SU-DHL-6 (cell line): ENCODE measurements at regions not wholly inside any gene's neighbourhood (a gene's known extent, or its start where the extent isn't known, plus 50 kb on each side); places are given as distances from the start of the nearest gene placed in this dataset.

Experiments used
- H2AFZ ChIP-seq: fragments of 200-600 bp; sonication (generic); 2 replicates; pipeline ENCODE4 v1.6.1; 2014; ENCODE audit warnings: low read depth, mild to moderate bottlenecking, moderate library complexity, mixed read lengths, antibody characterized with exemption, low read length; ENCODE audit not compliant: severe bottlenecking
- H3F3A ChIP-seq: fragments of 200-600 bp; shearing (Covaris generic); 2 replicates; pipeline ENCODE4 v1.6.0; 2016; ENCODE audit warnings: antibody characterized with exemption, mild to moderate bottlenecking; ENCODE audit not compliant: insufficient read depth
- H3K27ac ChIP-seq: fragments of 200-600 bp; sonication (generic); 2 replicates; pipeline ENCODE4 v1.5.1; 2016; ENCODE audit warnings: low read depth, mild to moderate bottlenecking, low read length, moderate library complexity, mixed read lengths
- H3K27me3 ChIP-seq: fragments of 200-600 bp; sonication (generic), shearing (Covaris generic); 2 replicates; pipeline ENCODE4 v1.6.0; 2014; ENCODE audit warnings: mild to moderate bottlenecking, low read length
- H3K36me3 ChIP-seq: fragments of 200-600 bp; sonication (generic); 2 replicates; pipeline ENCODE4 v1.6.1; 2014; ENCODE audit warnings: mild to moderate bottlenecking, low read length, mixed read lengths
- H3K4me2 ChIP-seq: fragments of 300-600, 200-600 bp; shearing (Covaris generic), sonication (generic); 2 replicates; pipeline ENCODE4 v1.6.0; 2014; ENCODE audit warnings: low read length, low read depth, mild to moderate bottlenecking; ENCODE audit not compliant: poor library complexity, severe bottlenecking
- H3K4me3 ChIP-seq: fragments of 200-600 bp; sonication (generic); 2 replicates; pipeline ENCODE4 v1.5.1; 2014; ENCODE audit warnings: antibody characterized with exemption, low read length, mild to moderate bottlenecking, mixed read lengths; ENCODE audit not compliant: insufficient read depth, poor library complexity, severe bottlenecking
- H3K79me2 ChIP-seq: fragments of 200-600 bp; sonication (generic); 2 replicates; pipeline ENCODE4 v1.6.1; 2014; ENCODE audit warnings: mild to moderate bottlenecking, low read length, moderate library complexity; ENCODE audit not compliant: insufficient read depth
- H3K9ac ChIP-seq: fragments of 200-600 bp; sonication (generic); 2 replicates; pipeline ENCODE4 v1.7.0; 2014; ENCODE audit warnings: mild to moderate bottlenecking, low read length
- H3K9me2 ChIP-seq: fragments of 200-600 bp; sonication (generic); replicated peaks from 2 replicates; pipeline ENCODE4 v1.6.1; 2014; ENCODE audit warnings: low read length; ENCODE audit not compliant: insufficient read depth
- H3K9me3 ChIP-seq: fragments of 200-600 bp; sonication (generic); 2 replicates; pipeline ENCODE4 v1.6.1; 2014; ENCODE audit warnings: low read length, mixed read lengths; ENCODE audit not compliant: insufficient read depth
- H4K20me1 ChIP-seq: fragments of 200-600 bp; sonication (generic); 2 replicates; pipeline ENCODE4 v1.6.1; 2014; ENCODE audit warnings: low read depth, mild to moderate bottlenecking, antibody characterized with exemption, low read length, moderate library complexity, mixed read lengths
- CTCF ChIP-seq: fragments of 200-600 bp; sonication (generic); IDR thresholded peaks from one replicate; pipeline ENCODE4 v1.5.1; 2017; ENCODE audit warnings: antibody characterized with exemption, mild to moderate bottlenecking, low read length, moderate library complexity; ENCODE audit not compliant: insufficient read depth, poor library complexity, severe bottlenecking
- EZH2phosphoT487 ChIP-seq: fragments of 200-600 bp; sonication (generic), shearing (Covaris generic); conservative IDR thresholded peaks from 2 replicates; pipeline ENCODE4 v1.6.1; 2018; ENCODE audit warnings: mild to moderate bottlenecking, antibody characterized with exemption, low read length, moderate library complexity, mixed read lengths

GRCh38 chr10:130928306-130928705, 383.2 kb downstream of the TCERG1L start:
- Histone ChIP-seq H3K9me3 (peaks cover 20% of the 10 kb centered on the region; the same call in 1 of the 2 replicates), H3K4me2 (no peak overlapping the region), H3K79me2 (no peaks in the 10 kb centered on the region), H3K27me3 (no peaks in the 10 kb centered on the region), H3F3A (no peaks in the 10 kb centered on the region), H2AFZ (no peak overlapping the region), H3K9ac (no peak overlapping the region), H4K20me1 (no peaks in the 10 kb centered on the region), H3K9me2 (no peaks in the 10 kb centered on the region), H3K36me3 (no peaks in the 10 kb centered on the region), H3K27ac (no peak overlapping the region), H3K4me3 (no peak overlapping the region)
- no peak for TF ChIP-seq EZH2phosphoT487
- TF ChIP-seq CTCF, result no peak

- Histone ChIP-seq H3F3A (no peaks in the 10 kb centered on the region), H2AFZ (no peak overlapping the region), H4K20me1 (no peaks in the 10 kb centered on the region), H3K4me3 (no peak overlapping the region), H3K9me2 (no peaks in the 10 kb centered on the region), H3K9ac (no peak overlapping the region), H3K27ac (no peak overlapping the region), H3K9me3 (peaks cover 19% of the 10 kb centered on the region; the same call in 1 of the 2 replicates), H3K79me2 (no peaks in the 10 kb centered on the region), H3K27me3 (no peaks in the 10 kb centered on the region), H3K36me3 (no peaks in the 10 kb centered on the region), H3K4me2 (no peak overlapping the region)
- TF ChIP-seq EZH2phosphoT487 (no peak), CTCF (no peak)
Measured at GRCh38 chr10:130929422-130930325, 381.8 kb downstream of the TCERG1L start.

- Histone ChIP-seq H3F3A (no peaks in the 10 kb centered on the region), H3K9me3 (peaks cover 8% of the 10 kb centered on the region; the same call in 1 of the 2 replicates), H4K20me1 (no peaks in the 10 kb centered on the region), H3K9me2 (no peaks in the 10 kb centered on the region), H3K79me2 (no peaks in the 10 kb centered on the region), H3K9ac (no peak overlapping the region), H2AFZ (no peak overlapping the region), H3K4me3 (no peak overlapping the region), H3K27me3 (no peaks in the 10 kb centered on the region), H3K36me3 (no peaks in the 10 kb centered on the region), H3K27ac (no peak overlapping the region), H3K4me2 (no peak overlapping the region)
- TF ChIP-seq EZH2phosphoT487 (no peak), CTCF (no peak)
Measured at GRCh38 chr10:130930821-130931220, 380.7 kb downstream of the TCERG1L start.
